ENCODE measurements at regions not wholly inside any gene's neighbourhood (a gene's known extent, or its start where the extent isn't known, plus 50 kb on each side); places are given as distances from the start of the nearest gene placed in this dataset.

GRCh38 chr1:103309786-103310185 lies 201.5 kb upstream of the COL11A1 start:
- no peaks in the 10 kb centered on the region for H3K4me1 ChIP-seq (ENCODE audit: control insufficient read depth in 2 of 2, insufficient read depth in 2 of 2, low read length in 2 of 2)
- no peaks in the 10 kb centered on the region for H3K4me1 Mint-ChIP-seq
- no peak overlapping the region for H3K27ac Mint-ChIP-seq
- H3K4me2 ChIP-seq (replicated peaks; ENCODE audit: low read depth, low read length, poor library complexity, severe bottlenecking): no peak overlapping the region
- ChIA-PET CTCF (no interaction called here), POLR2A (no interaction called here)
- H2AFZ ChIP-seq (ENCODE audit: insufficient read depth, low read depth, low read length, poor library complexity, severe bottlenecking): no peak overlapping the region
- no peaks in the 10 kb centered on the region for H3K9me3 Mint-ChIP-seq (ENCODE audit: insufficient read depth)
- no peaks in the 10 kb centered on the region for H3K36me3 ChIP-seq (replicated peaks in 1 of 2; ENCODE audit: control extremely low read depth in 1 of 2, control insufficient read depth in 1 of 2, extremely low read depth in 1 of 2, insufficient read depth in 2 of 2, low read length in 1 of 2)
- ATAC-seq (ENCODE audit: low read depth) (no peak), DNase-seq (no peak)
- no peak overlapping the region for H3K4me3 Mint-ChIP-seq
- no peak overlapping the region for H3K27ac ChIP-seq (ENCODE audit: low read length in 2 of 2)
- no peaks in the 10 kb centered on the region for H3K27me3 Mint-ChIP-seq
- intact Hi-C loops (cut with micrococcal nuclease): no loop called here
- no peak overlapping the region for H3K9ac ChIP-seq (ENCODE audit: low read length)
- no peaks in the 10 kb centered on the region for H4K20me1 ChIP-seq (ENCODE audit: control insufficient read depth, insufficient read depth, low read length, poor library complexity, severe bottlenecking)
- H3K79me2 ChIP-seq (ENCODE audit: control insufficient read depth, insufficient read depth, low read length): no peaks in the 10 kb centered on the region
- H3K9me3 ChIP-seq (ENCODE audit: control extremely low read depth in 1 of 3, control insufficient read depth in 2 of 3, insufficient read depth in 1 of 3, low read length in 2 of 3): no peaks in the 10 kb centered on the region
- no CpG with 5 or more reads among the region's 1 CpG for WGBS (ENCODE audit: insufficient coverage)
- TF ChIP-seq EZH2 (IDR thresholded peaks at IDR 0.05; ENCODE audit: borderline replicate concordance, insufficient read depth, low read depth, low read length, poor library complexity, severe bottlenecking) (no peak), CTCF (IDR thresholded peaks at IDR 0.05) (no peak)
- no peak overlapping the region for H3K4me3 ChIP-seq (ENCODE audit: control extremely low read depth in 1 of 5, extremely low read depth in 1 of 5, insufficient read depth in 1 of 5, low read depth in 2 of 5, low read length in 4 of 5)
- no peaks in the 10 kb centered on the region for H3K27me3 ChIP-seq (replicated peaks in 1 of 4; ENCODE audit: control extremely low read depth in 1 of 4, control insufficient read depth in 3 of 4, insufficient read depth in 4 of 4, low read length in 3 of 4)

GRCh38 chr1:103307751-103308150 lies 199.4 kb upstream of the COL11A1 start:
- no peaks in the 10 kb centered on the region for H3K4me1 ChIP-seq (ENCODE audit: control insufficient read depth in 2 of 2, insufficient read depth in 2 of 2, low read length in 2 of 2)
- TF ChIP-seq CTCF (IDR thresholded peaks at IDR 0.05) (no peak), EZH2 (IDR thresholded peaks at IDR 0.05; ENCODE audit: borderline replicate concordance, insufficient read depth, low read depth, low read length, poor library complexity, severe bottlenecking) (no peak)
- WGBS (ENCODE audit: insufficient coverage): no CpG with 5 or more reads among the region's 2 CpGs
- H3K79me2 ChIP-seq (ENCODE audit: control insufficient read depth, insufficient read depth, low read length): no peaks in the 10 kb centered on the region
- no peaks in the 10 kb centered on the region for H3K9me3 Mint-ChIP-seq (ENCODE audit: insufficient read depth)
- CTCF ChIA-PET: no interaction called here
- no peak overlapping the region for H3K4me2 ChIP-seq (replicated peaks; ENCODE audit: low read depth, low read length, poor library complexity, severe bottlenecking)
- H3K4me1 Mint-ChIP-seq: no peaks in the 10 kb centered on the region
- no peak overlapping the region for H3K4me3 Mint-ChIP-seq
- no peak overlapping the region for H3K27ac ChIP-seq (ENCODE audit: low read length in 2 of 2)
- no peaks in the 10 kb centered on the region for H3K9me3 ChIP-seq (ENCODE audit: control extremely low read depth in 1 of 3, control insufficient read depth in 2 of 3, insufficient read depth in 1 of 3, low read length in 2 of 3)
- no peaks in the 10 kb centered on the region for H4K20me1 ChIP-seq (ENCODE audit: control insufficient read depth, insufficient read depth, low read length, poor library complexity, severe bottlenecking)
- H2AFZ ChIP-seq (ENCODE audit: insufficient read depth, low read depth, low read length, poor library complexity, severe bottlenecking): no peak overlapping the region
- H3K27ac Mint-ChIP-seq: no peak overlapping the region
- no peak overlapping the region for H3K4me3 ChIP-seq (ENCODE audit: control extremely low read depth in 1 of 5, extremely low read depth in 1 of 5, insufficient read depth in 1 of 5, low read depth in 2 of 5, low read length in 4 of 5)
- no peak overlapping the region for H3K9ac ChIP-seq (ENCODE audit: low read length)
- ATAC-seq (ENCODE audit: low read depth): no peak
- intact Hi-C loops (cut with micrococcal nuclease): no loop called here
- no peaks in the 10 kb centered on the region for H3K36me3 ChIP-seq (replicated peaks in 1 of 2; ENCODE audit: control extremely low read depth in 1 of 2, control insufficient read depth in 1 of 2, extremely low read depth in 1 of 2, insufficient read depth in 2 of 2, low read length in 1 of 2)
- no peaks in the 10 kb centered on the region for H3K27me3 Mint-ChIP-seq
- H3K27me3 ChIP-seq (replicated peaks in 1 of 4; ENCODE audit: control extremely low read depth in 1 of 4, control insufficient read depth in 3 of 4, insufficient read depth in 4 of 4, low read length in 3 of 4): no peaks in the 10 kb centered on the region
- no peak for DNase-seq
- POLR2A ChIA-PET: no interaction called here

Data from B cell (primary cell).